H9 (cell line): ENCODE measurements at regions not wholly inside any gene's neighbourhood (a gene's known extent, or its start where the extent isn't known, plus 50 kb on each side); places are given as distances from the start of the nearest gene placed in this dataset.

Source experiments
- DNase-seq: peaks from one replicate; pipeline ENCODE4 v3.0.0-alpha.2; 2017
- H2AFZ ChIP-seq: one replicate; pipeline ENCODE4 v1.6.1; 2013; ENCODE audit warnings: mild to moderate bottlenecking, low read length, control low read depth, moderate library complexity
- H2AK5ac ChIP-seq: 2 replicates; pipeline ENCODE4 v1.6.1; 2013; ENCODE audit warnings: low read length, control low read depth, mixed read lengths; ENCODE audit not compliant: insufficient read length
- H2BK120ac ChIP-seq: one replicate; pipeline ENCODE4 v1.6.1; 2013; ENCODE audit warnings: low read depth, mild to moderate bottlenecking, low read length, control low read depth, inconsistent platforms; ENCODE audit not compliant: poor library complexity, severe bottlenecking
- H2BK12ac ChIP-seq: 2 replicates; pipeline ENCODE4 v1.6.1; 2013; ENCODE audit warnings: low read length, control low read depth, mixed read lengths, low read depth; ENCODE audit not compliant: insufficient read length
- H2BK15ac ChIP-seq: 2 replicates; pipeline ENCODE4 v1.6.1; 2013; ENCODE audit warnings: low read depth, low read length, control low read depth
- H2BK20ac ChIP-seq: one replicate; pipeline ENCODE4 v1.6.1; 2013; ENCODE audit warnings: low read depth, mild to moderate bottlenecking, low read length, control low read depth, inconsistent platforms; ENCODE audit not compliant: poor library complexity, severe bottlenecking
- H2BK5ac ChIP-seq: 2 replicates; pipeline ENCODE4 v1.6.1; 2013; ENCODE audit warnings: low read length, control low read depth, mixed read lengths; ENCODE audit not compliant: insufficient read length
- H3K14ac ChIP-seq: 2 replicates; pipeline ENCODE4 v1.6.1; 2013; ENCODE audit warnings: low read length, control low read depth; ENCODE audit not compliant: insufficient read depth
- H3K18ac ChIP-seq: 2 replicates; pipeline ENCODE4 v1.6.1; 2013; ENCODE audit warnings: low read depth, mild to moderate bottlenecking, mixed read lengths, low read length, control low read depth; ENCODE audit not compliant: insufficient read length
- H3K23ac ChIP-seq: 2 replicates; pipeline ENCODE4 v1.6.1; 2013; ENCODE audit warnings: low read length, control low read depth, mixed read lengths, low read depth; ENCODE audit not compliant: insufficient read length
- H3K23me2 ChIP-seq: 2 replicates; pipeline ENCODE4 v1.6.1; 2013; ENCODE audit warnings: low read depth, mild to moderate bottlenecking, mixed read lengths, low read length, control low read depth; ENCODE audit not compliant: insufficient read length, poor library complexity, severe bottlenecking
- H3K27ac ChIP-seq: 2 replicates; pipeline ENCODE4 v1.5.1; 2013; ENCODE audit warnings: low read length, control low read depth, mixed read lengths, low read depth; ENCODE audit not compliant: insufficient read length
- H3K27me3 ChIP-seq: 2 replicates; pipeline ENCODE4 v1.6.1; 2013; ENCODE audit warnings: low read length, control low read depth, inconsistent platforms; ENCODE audit not compliant: insufficient read depth
- H3K4ac ChIP-seq: 2 replicates; pipeline ENCODE4 v1.6.1; 2013; ENCODE audit warnings: low read depth, mild to moderate bottlenecking, control low read depth, inconsistent platforms, low read length, moderate library complexity
- H3K4me1 ChIP-seq: 2 replicates; pipeline ENCODE4 v1.6.1; 2013; ENCODE audit warnings: low read length, control low read depth, inconsistent platforms; ENCODE audit not compliant: insufficient read depth
- H3K4me2 ChIP-seq: 2 replicates; pipeline ENCODE4 v1.6.1; 2013; ENCODE audit warnings: low read length, control low read depth, mixed read lengths; ENCODE audit not compliant: insufficient read length, insufficient read depth
- H3K56ac ChIP-seq: 2 replicates; pipeline ENCODE4 v1.6.1; 2013; ENCODE audit warnings: low read depth, mild to moderate bottlenecking, mixed read lengths, low read length, control low read depth; ENCODE audit not compliant: insufficient read length
- H3K79me1 ChIP-seq: 2 replicates; pipeline ENCODE4 v1.6.1; 2013; ENCODE audit warnings: low read depth, mild to moderate bottlenecking, moderate library complexity, low read length, control low read depth, inconsistent platforms; ENCODE audit not compliant: insufficient read depth, poor library complexity, severe bottlenecking
- H3K79me2 ChIP-seq: 2 replicates; pipeline ENCODE4 v1.6.1; 2013; ENCODE audit warnings: low read length, control low read depth, inconsistent platforms; ENCODE audit not compliant: insufficient read depth
- H3K9ac ChIP-seq: 2 replicates; pipeline ENCODE4 v1.6.1; 2013; ENCODE audit warnings: low read length, control low read depth, mixed read lengths; ENCODE audit not compliant: insufficient read length; ENCODE audit errors: extremely low read depth
- H3K9me3 ChIP-seq: one replicate; pipeline ENCODE4 v1.6.1; 2013; ENCODE audit warnings: low read depth, low read length, inconsistent platforms; ENCODE audit not compliant: control insufficient read depth
- H3T11ph ChIP-seq: one replicate; pipeline ENCODE4 v1.6.1; 2013; ENCODE audit warnings: mild to moderate bottlenecking, low read length, control low read depth, inconsistent platforms
- H4K20me1 ChIP-seq: one replicate; pipeline ENCODE4 v1.6.1; 2013; ENCODE audit not compliant: control insufficient read depth, insufficient read length, insufficient read depth
- H4K5ac ChIP-seq: 2 replicates; pipeline ENCODE4 v1.6.1; 2013; ENCODE audit warnings: low read depth, mild to moderate bottlenecking, mixed read lengths, low read length, control low read depth; ENCODE audit not compliant: insufficient read length
- H4K8ac ChIP-seq: replicated peaks from 2 replicates; pipeline ENCODE4 v1.6.1; 2013; ENCODE audit warnings: low read length, control low read depth, mixed read lengths, low read depth; ENCODE audit not compliant: insufficient read length
- H4K91ac ChIP-seq: 2 replicates; pipeline ENCODE4 v1.6.1; 2013; ENCODE audit warnings: low read depth, mild to moderate bottlenecking, moderate library complexity, mixed read lengths, low read length, control low read depth; ENCODE audit not compliant: insufficient read length
- H3K27ac Mint-ChIP-seq, 3 experiments: 2 replicates in 2 of 3; 3 replicates in 1 of 3; pipeline ENCODE4 v1.8.0; 2020 to 2021; ENCODE audit warnings: mixed read lengths in 3 of 3, mild to moderate bottlenecking in 1 of 3, moderate library complexity in 1 of 3
- H3K27me3 Mint-ChIP-seq: 2 replicates; pipeline ENCODE4 v1.8.0; 2021; ENCODE audit warnings: low read depth, mild to moderate bottlenecking, moderate library complexity, mixed read lengths
- H3K36me3 Mint-ChIP-seq, 3 experiments: 2 replicates in 2 of 3; 3 replicates in 1 of 3; pipeline ENCODE4 v1.8.0; 2020 to 2021; ENCODE audit warnings: low read depth in 3 of 3, mixed read lengths in 3 of 3; ENCODE audit not compliant: insufficient read depth in 1 of 3
- H3K4me1 Mint-ChIP-seq, 2 experiments: 2 replicates each; pipeline ENCODE4 v1.8.0; 2020; ENCODE audit warnings: mixed read lengths in 2 of 2
- H3K4me3 Mint-ChIP-seq, 2 experiments: 2 replicates in 1 of 2; 3 replicates in 1 of 2; pipeline ENCODE4 v1.8.0; 2020 to 2021; ENCODE audit warnings: mild to moderate bottlenecking in 2 of 2, mixed read lengths in 2 of 2, moderate library complexity in 1 of 2
- H3K9me3 Mint-ChIP-seq, 2 experiments: 2 replicates in 1 of 2; 3 replicates in 1 of 2; pipeline ENCODE4 v1.8.0; 2020; ENCODE audit warnings: mild to moderate bottlenecking in 2 of 2, mixed read lengths in 2 of 2, moderate library complexity in 1 of 2
- CTCF ChIP-seq: fragments of 200-600 bp; sonication (generic); conservative IDR thresholded peaks from 3 replicates; pipeline ENCODE4 v1.8.0; 2021; ENCODE audit warnings: antibody characterized with exemption, mild to moderate bottlenecking
- WGBS: extraction: QIAGEN DNeasy Blood & Tissue Kit; methylation state at CpG from one replicate; pipeline ENCODE4 v1.1.7; 2013; ENCODE audit warnings: missing lambda C conversion rate, low lambda C conversion rate, mixed read lengths; ENCODE audit not compliant: insufficient read length; ENCODE audit errors: extremely low coverage; 5-methylcytosine and 5-hydroxymethylcytosine counted together

GRCh38 chr18:37649930-37650329 is 84.3 kb upstream of the CELF4 start:
- no peak overlapping the region for H3K9ac ChIP-seq
- H3K27me3 ChIP-seq = no peaks in the 10 kb centered on the region
- H4K8ac ChIP-seq = no peak overlapping the region
- TF ChIP-seq CTCF = no peak
- H2BK120ac ChIP-seq = no peak overlapping the region
- no peak overlapping the region for H2BK15ac ChIP-seq
- no peak overlapping the region for H3T11ph ChIP-seq
- no peak overlapping the region for H3K27ac ChIP-seq
- no peak overlapping the region for H2AFZ ChIP-seq
- H3K9me3 Mint-ChIP-seq = peaks cover 21 to 36% of the 10 kb centered on the region in 2 experiments
- H3K56ac ChIP-seq = no peak overlapping the region
- H3K4me1 ChIP-seq = peaks cover 3% of the 10 kb centered on the region; the same call in 1 of the 2 replicates
- H2BK20ac ChIP-seq = no peak overlapping the region
- H3K4ac ChIP-seq = no peak overlapping the region
- H4K5ac ChIP-seq = no peak overlapping the region
- DNase-seq = no peak
- H3K79me2 ChIP-seq = no peaks in the 10 kb centered on the region
- peaks cover 4% of the 10 kb centered on the region for H3K27me3 Mint-ChIP-seq
- H2AK5ac ChIP-seq = no peak overlapping the region
- no peak overlapping the region for H3K27ac Mint-ChIP-seq
- no peak overlapping the region for H3K4me2 ChIP-seq
- no peak overlapping the region for H4K91ac ChIP-seq
- no peaks in the 10 kb centered on the region for H3K9me3 ChIP-seq
- no peak overlapping the region for H3K18ac ChIP-seq
- H4K20me1 ChIP-seq = no peaks in the 10 kb centered on the region
- H2BK5ac ChIP-seq = no peak overlapping the region
- no peaks in the 10 kb centered on the region for H3K79me1 ChIP-seq
- H2BK12ac ChIP-seq = no peak overlapping the region
- no peaks in the 10 kb centered on the region for H3K23me2 ChIP-seq
- no peak overlapping the region for H3K23ac ChIP-seq
- H3K36me3 Mint-ChIP-seq = peaks cover 12 to 19% (median 18%) of the 10 kb centered on the region in 3 experiments
- no CpG with 5 or more reads among the region's 1 CpG for WGBS
- no peak overlapping the region for H3K4me3 Mint-ChIP-seq
- peaks cover 11 to 12% of the 10 kb centered on the region in 2 experiments for H3K4me1 Mint-ChIP-seq
- no peak overlapping the region for H3K14ac ChIP-seq
